A549 (cell line): ENCODE measurements at regions not wholly inside any gene's neighbourhood (a gene's known extent, or its start where the extent isn't known, plus 50 kb on each side); places are given as distances from the start of the nearest gene placed in this dataset.
"Not testable (repeated sequence)": the region's sequence is repeated elsewhere in the genome, so short reads cannot be mapped to it uniquely, and the experiment has no call there.

Experiments used
- CBX8 ChIP-seq: fragments of 200-600 bp; sonication (generic); IDR thresholded peaks from 2 replicates; pipeline ENCODE4 v1.6.1; 2016
- CTCF ChIP-seq: fragments of >200 bp; sonication (Bioruptor Twin); formaldehyde crosslinking; IDR thresholded peaks from 3 replicates; pipeline ENCODE4 v1.5.1; 2016
- GATA3 ChIP-seq: IDR thresholded peaks from 2 replicates; pipeline ENCODE4 v1.6.1; 2012; ENCODE audit warnings: borderline replicate concordance
- HOXA7 ChIP-seq: fragments of 250-450 bp; sonication (Bioruptor Pico); IDR thresholded peaks from 2 replicates; pipeline ENCODE4 v1.5.0; 2020; ENCODE audit warnings: mild to moderate bottlenecking, moderate library complexity
- HOXB13 ChIP-seq: fragments of 250-450 bp; sonication (Bioruptor Pico); IDR thresholded peaks from 2 replicates; pipeline ENCODE4 v1.5.0; 2020; ENCODE audit warnings: low read depth, mild to moderate bottlenecking, moderate library complexity
- JUNB ChIP-seq: fragments of >200 bp; sonication (Bioruptor Twin); formaldehyde crosslinking; IDR thresholded peaks from 2 replicates; pipeline ENCODE4 v1.6.1; 2016
- MAX ChIP-seq: IDR thresholded peaks from 2 replicates; pipeline ENCODE4 v1.6.1; 2012
- POLR2A ChIP-seq: IDR thresholded peaks from 2 replicates; pipeline ENCODE4 v1.6.1; 2012; ENCODE audit warnings: mild to moderate bottlenecking, low read length

- not testable (repeated sequence) for TF ChIP-seq CTCF; POLR2A; JUNB; CBX8; GATA3; MAX; HOXA7 (CRISPR knock-in tag); HOXB13
Observed at GRCh38 chr13:107782646-107783045, 432.7 kb downstream of the LIG4 start.
